Retina (tissue), 1 donor: ENCODE measurements at regions not wholly inside any gene's neighbourhood (a gene's known extent, or its start where the extent isn't known, plus 50 kb on each side); places are given as distances from the start of the nearest gene placed in this dataset.
A peak's percentile ranks its signal among the peaks of the same experiment; 100 is the strongest.

Experiments
- DNase-seq: peaks from one replicate; pipeline ENCODE4 v3.0.0-alpha.2; 2016

- no peak for DNase-seq
These were observed 223.2 kb upstream of the APCDD1 start for GRCh38 chr18:10231220-10231619.

GRCh38 chr18:10232062-10232461 lies 222.4 kb upstream of the APCDD1 start:
- DNase-seq = no peak

- DNase-seq = no peak
These were observed 221.2 kb upstream of the APCDD1 start for GRCh38 chr18:10233082-10233875.

- no peak for DNase-seq
These were observed 220.2 kb upstream of the APCDD1 start for GRCh38 chr18:10234281-10234680.

GRCh38 chr18:10234912-10235660 lies 219.3 kb upstream of the APCDD1 start:
- peak; percentile 42 for DNase-seq

- DNase-seq = no peak
These were observed 218.8 kb upstream of the APCDD1 start for GRCh38 chr18:10235661-10235952.

- no peak for DNase-seq
These were observed 215.3 kb upstream of the APCDD1 start for GRCh38 chr18:10239103-10239502.

- DNase-seq = no peak
These were observed 214.3 kb upstream of the APCDD1 start for GRCh38 chr18:10239991-10240634.

GRCh38 chr18:10240973-10241372 lies 213.5 kb upstream of the APCDD1 start:
- no peak for DNase-seq

GRCh38 chr18:10241579-10241978 lies 212.9 kb upstream of the APCDD1 start:
- no peak for DNase-seq

GRCh38 chr18:10242936-10243680 lies 211.3 kb upstream of the APCDD1 start:
- DNase-seq = peak; percentile 73

GRCh38 chr18:10244341-10244740 lies 210.1 kb upstream of the APCDD1 start:
- DNase-seq = no peak

GRCh38 chr18:10245031-10245845 lies 209.2 kb upstream of the APCDD1 start:
- no peak for DNase-seq

- DNase-seq = peak; percentile 36
These were observed 208.6 kb upstream of the APCDD1 start for GRCh38 chr18:10245846-10246175.

- DNase-seq = peak; percentile 71
These were observed 207.3 kb upstream of the APCDD1 start for GRCh38 chr18:10247021-10247741.

GRCh38 chr18:10247742-10248082 lies 206.7 kb upstream of the APCDD1 start:
- DNase-seq = no peak

GRCh38 chr18:10248738-10249137 lies 205.7 kb upstream of the APCDD1 start:
- DNase-seq = no peak

- no peak for DNase-seq
These were observed 205.2 kb upstream of the APCDD1 start for GRCh38 chr18:10249270-10249669.

GRCh38 chr18:10249801-10250200 lies 204.6 kb upstream of the APCDD1 start:
- DNase-seq = no peak

- DNase-seq = no peak
These were observed 201.9 kb upstream of the APCDD1 start for GRCh38 chr18:10252494-10252893.

GRCh38 chr18:10252952-10253705 lies 201.3 kb upstream of the APCDD1 start:
- DNase-seq = no peak
